ENCODE measurements at regions not wholly inside any gene's neighbourhood (a gene's known extent, or its start where the extent isn't known, plus 50 kb on each side); places are given as distances from the start of the nearest gene placed in this dataset.
"Not testable (repeated sequence)": the region's sequence is repeated elsewhere in the genome, so short reads cannot be mapped to it uniquely, and the experiment has no call there.

- DNase-seq (ENCODE audit: low read depth) = no peak
These were observed 70.9 kb upstream of the PPP1R26 start for GRCh38 chr9:135408476-135409254.

GRCh38 chr9:135409286-135410200, 70.0 kb upstream of the PPP1R26 start:
- DNase-seq (ENCODE audit: low read depth) = no peak

- no peak for DNase-seq (ENCODE audit: low read depth)
These were observed 69.2 kb upstream of the PPP1R26 start for GRCh38 chr9:135410421-135410820.

GRCh38 chr9:135410831-135411473, 68.6 kb upstream of the PPP1R26 start:
- DNase-seq (ENCODE audit: low read depth) = no peak

DNA sequence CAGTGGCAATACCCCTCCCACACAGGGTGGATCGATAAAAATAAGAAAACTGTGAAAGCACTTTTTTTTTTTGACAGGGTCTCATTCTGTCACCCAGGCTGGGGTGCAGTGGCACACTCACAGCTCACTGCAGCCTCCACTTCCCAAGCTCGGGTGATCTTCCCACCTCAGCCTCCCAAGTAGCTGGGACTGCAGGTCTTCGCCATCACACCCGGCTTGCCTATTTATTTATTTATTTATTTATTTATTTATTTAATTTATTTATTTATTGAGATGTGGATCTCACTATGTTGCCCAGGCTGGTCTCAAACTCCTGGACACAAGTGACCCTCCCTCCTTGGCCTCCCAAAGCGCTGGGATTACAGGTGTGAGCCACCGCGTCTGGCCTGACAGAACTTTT, 68.0 kb upstream of the PPP1R26 start:
- DNase-seq (ENCODE audit: low read depth) = not testable (repeated sequence)

- DNase-seq (ENCODE audit: low read depth) = peak; percentile 48
These were observed 67.1 kb upstream of the PPP1R26 start for GRCh38 chr9:135412315-135413085.

- DNase-seq (ENCODE audit: low read depth) = no peak
These were observed 66.6 kb upstream of the PPP1R26 start for GRCh38 chr9:135413086-135413375.

- no peak for DNase-seq (ENCODE audit: low read depth)
These were observed 66.1 kb upstream of the PPP1R26 start for GRCh38 chr9:135413461-135413860.

GRCh38 chr9:135414293-135414692, 65.3 kb upstream of the PPP1R26 start:
- DNase-seq (ENCODE audit: low read depth) = no peak

DNA sequence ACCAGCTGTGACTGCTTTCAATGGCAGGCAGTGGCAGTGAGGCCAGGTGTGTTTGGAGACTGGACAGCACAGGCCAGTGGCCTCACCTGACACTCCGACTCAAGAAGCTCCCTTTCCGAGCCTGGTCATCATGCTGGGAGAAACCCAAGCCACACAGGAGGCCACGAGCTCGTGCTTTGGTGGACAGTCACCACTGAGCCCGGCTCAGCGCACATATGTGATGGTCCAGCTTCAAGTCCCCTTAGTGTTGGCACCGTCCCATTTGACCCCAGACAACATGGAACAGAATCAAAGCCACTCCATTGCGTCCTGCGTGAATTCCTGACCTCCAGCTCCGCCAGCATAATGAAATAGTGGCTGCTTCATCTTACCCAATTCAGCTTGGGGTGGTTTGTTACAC, 64.0 kb upstream of the PPP1R26 start:
- DNase-seq (ENCODE audit: low read depth) = no peak

DNA sequence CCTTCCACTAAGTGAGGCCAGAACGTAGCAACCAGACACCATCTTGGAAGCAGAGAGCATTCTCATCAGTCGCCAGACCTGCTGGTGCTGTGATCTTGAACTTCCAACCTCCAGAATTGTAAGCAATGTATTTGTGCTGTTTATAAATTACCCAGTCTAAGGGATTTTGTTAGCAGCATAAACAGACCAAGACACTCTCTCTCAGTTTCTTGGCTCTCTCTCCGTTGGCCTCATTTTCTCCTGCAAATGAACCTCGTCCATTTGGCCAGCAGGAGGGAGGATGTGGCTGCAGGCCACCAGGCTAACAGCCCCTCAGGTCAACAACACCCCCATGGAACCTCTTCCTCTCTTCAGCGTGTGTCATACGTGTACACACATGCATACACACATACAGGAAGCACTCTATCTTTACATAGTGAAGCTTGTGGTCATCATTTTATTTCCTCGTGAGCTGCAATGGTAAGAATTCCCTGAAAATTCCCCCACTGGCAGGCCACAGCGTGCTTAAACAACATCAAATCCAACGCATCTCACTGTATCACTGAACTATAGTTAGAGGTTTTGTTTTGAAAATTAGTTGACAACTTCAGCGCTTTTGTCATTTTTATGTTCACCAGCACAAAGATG, 62.8 kb upstream of the PPP1R26 start:
- DNase-seq (ENCODE audit: low read depth) = no peak

DNA sequence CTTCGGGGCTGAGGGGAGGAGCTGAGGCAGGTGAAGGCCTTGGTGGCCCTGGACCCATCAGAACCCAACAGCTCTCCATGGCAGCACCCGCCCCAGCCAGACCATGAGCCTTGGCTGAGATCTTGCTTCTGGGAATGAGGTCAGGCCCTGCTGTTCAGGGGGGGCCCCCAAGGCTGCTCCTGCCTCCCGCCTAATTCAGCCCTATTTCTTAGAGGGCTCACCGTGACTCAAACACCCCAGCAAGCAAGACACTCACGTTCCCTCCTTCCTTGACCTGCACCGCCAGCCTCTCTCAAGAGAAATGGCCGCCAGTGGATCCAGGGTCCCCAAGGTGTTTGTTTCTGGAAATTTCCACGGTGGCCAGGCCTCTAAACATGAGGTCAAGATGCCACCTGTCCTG, 61.4 kb upstream of the PPP1R26 start:
- DNase-seq (ENCODE audit: low read depth) = no peak

DNA sequence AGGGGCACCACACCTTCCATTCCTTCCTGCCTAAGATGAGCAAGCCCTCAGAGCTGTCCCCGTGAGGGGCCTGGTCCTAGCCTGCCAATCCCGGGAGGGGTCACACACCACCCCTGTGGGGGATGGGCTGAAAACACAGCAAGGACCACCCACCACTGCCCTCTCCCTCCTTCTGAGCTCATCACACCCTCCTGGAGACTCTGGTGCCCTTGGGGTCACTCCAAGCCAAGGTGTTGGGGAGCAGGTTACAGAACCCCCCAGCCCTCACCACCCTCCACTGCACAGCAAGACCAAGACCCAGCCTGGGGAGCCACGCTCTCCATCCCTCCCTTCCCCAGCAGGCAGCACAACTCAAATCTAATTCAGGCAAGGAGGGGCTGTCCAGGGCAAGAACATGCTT, 60.5 kb upstream of the PPP1R26 start:
- DNase-seq (ENCODE audit: low read depth) = no peak

DNA sequence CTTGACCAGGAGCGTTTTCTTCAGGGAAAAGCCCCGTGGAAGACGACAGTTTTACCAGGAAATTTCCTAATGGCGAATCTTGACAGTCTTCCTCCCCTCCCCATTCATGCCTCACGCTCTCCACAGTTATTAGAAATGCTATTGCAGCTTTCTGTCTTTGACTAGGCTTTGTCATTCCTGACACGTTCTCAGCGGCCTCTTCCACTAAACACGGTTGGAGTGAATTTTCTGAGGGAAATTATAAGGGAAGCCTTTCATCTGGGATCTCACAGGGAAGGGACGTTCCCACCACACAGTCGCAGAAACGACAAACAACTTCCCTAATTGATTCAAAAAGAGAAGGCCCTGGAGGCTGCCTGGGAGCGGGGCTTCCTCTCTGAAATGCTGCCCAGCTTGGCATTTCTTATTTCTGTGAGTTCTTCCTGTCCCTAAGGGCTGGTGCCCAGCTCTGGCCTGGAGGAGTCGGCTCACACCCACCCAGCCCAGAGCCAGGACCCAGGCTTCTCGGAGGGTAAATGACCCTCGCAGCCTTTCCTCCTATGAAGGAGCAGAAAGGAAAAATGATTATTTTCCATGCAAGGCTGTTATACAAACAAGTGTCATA, 57.1 kb upstream of the PPP1R26 start:
- no peak for DNase-seq (ENCODE audit: low read depth)

DNA sequence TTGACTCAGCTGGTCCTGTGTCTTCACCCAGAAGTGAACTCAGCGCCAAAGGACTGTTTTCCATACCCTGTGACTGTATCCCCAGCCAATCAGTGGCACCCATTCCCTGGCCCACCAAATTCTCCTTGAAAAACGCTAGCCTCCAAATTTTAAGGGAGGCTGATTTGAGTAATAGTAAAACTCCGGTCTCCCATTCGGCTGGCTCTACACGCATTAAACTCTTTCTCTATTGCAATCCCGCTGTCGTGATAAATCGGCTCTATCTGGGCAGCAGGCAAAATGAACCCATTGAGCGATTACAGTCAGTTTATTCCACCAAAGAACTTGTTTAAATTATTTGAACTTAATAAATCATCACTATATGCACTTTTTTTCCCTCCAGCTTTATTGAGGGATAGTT, 55.9 kb upstream of the PPP1R26 start:
- DNase-seq (ENCODE audit: low read depth) = no peak

Data from stimulated activated CD8-positive, alpha-beta memory T cell treated with anti-CD3 and anti-CD28 coated beads, Interleukin-7, amount 100 ng/mL, for 24 hours (primary cell).